ENCODE measurements at regions not wholly inside any gene's neighbourhood (a gene's known extent, or its start where the extent isn't known, plus 50 kb on each side); places are given as distances from the start of the nearest gene placed in this dataset.

DNA sequence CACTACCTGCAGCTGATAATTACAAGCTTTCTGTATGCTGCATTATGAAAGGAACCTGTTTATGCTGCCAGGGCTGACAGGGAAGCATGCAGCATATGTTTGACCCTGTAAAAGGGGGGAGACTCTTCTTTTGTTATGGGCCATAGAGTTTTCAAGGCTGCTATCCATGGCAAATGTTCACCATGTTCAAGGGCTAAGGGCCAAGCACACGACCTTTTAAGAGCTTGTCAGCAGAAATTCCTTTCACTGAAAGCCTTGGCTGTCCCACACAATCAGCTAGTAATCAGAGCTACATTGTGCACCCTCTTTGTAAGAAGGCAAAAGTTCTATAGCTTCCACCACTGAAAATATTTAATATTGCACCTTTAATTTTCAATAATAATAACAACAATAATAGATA, 74.2 kb upstream of the MBIP start:
- peaks cover 4% of the 10 kb centered on the region for H3K27me3 ChIP-seq
- H3K4me1 ChIP-seq, result no peaks in the 10 kb centered on the region
- H4K20me1 ChIP-seq (ENCODE audit: low read depth), result no peaks in the 10 kb centered on the region
- TF ChIP-seq, protein P1, sequence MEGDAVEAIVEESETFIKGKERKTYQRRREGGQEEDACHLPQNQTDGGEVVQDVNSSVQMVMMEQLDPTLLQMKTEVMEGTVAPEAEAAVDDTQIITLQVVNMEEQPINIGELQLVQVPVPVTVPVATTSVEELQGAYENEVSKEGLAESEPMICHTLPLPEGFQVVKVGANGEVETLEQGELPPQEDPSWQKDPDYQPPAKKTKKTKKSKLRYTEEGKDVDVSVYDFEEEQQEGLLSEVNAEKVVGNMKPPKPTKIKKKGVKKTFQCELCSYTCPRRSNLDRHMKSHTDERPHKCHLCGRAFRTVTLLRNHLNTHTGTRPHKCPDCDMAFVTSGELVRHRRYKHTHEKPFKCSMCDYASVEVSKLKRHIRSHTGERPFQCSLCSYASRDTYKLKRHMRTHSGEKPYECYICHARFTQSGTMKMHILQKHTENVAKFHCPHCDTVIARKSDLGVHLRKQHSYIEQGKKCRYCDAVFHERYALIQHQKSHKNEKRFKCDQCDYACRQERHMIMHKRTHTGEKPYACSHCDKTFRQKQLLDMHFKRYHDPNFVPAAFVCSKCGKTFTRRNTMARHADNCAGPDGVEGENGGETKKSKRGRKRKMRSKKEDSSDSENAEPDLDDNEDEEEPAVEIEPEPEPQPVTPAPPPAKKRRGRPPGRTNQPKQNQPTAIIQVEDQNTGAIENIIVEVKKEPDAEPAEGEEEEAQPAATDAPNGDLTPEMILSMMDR (IDR thresholded peaks at IDR 0.05), result no peak
- TF ChIP-seq EZH2 (IDR thresholded peaks at IDR 0.05) (no peak), EZH2phosphoT487 (IDR thresholded peaks at IDR 0.05) (no peak)
- no peak overlapping the region for H3K4me3 Mint-ChIP-seq
- H3K4me3 ChIP-seq, result no peak overlapping the region
- no peak for DNase-seq (ENCODE audit: low spot score)
- no peaks in the 10 kb centered on the region for H3K36me3 ChIP-seq
- no peaks in the 10 kb centered on the region for H3K79me2 ChIP-seq (ENCODE audit: low read depth)
- H3K9ac ChIP-seq, result no peak overlapping the region
- no peaks in the 10 kb centered on the region for H3K36me3 Mint-ChIP-seq
- peaks cover 3% of the 10 kb centered on the region for H3K9me3 Mint-ChIP-seq
- H3F3A ChIP-seq (ENCODE audit: low read depth), result no peaks in the 10 kb centered on the region
- no peak overlapping the region for H3K27ac Mint-ChIP-seq
- no peak overlapping the region for H2AFZ ChIP-seq (replicated peaks)
- no peaks in the 10 kb centered on the region for H3K4me1 Mint-ChIP-seq
- H3K27ac ChIP-seq, result no peak overlapping the region
- peaks cover 13% of the 10 kb centered on the region for H3K27me3 Mint-ChIP-seq (ENCODE audit: insufficient read depth, low read depth)
- no peak overlapping the region for H3K4me2 ChIP-seq
- no peaks in the 10 kb centered on the region for H3K9me3 ChIP-seq (ENCODE audit: low read depth)

DNA sequence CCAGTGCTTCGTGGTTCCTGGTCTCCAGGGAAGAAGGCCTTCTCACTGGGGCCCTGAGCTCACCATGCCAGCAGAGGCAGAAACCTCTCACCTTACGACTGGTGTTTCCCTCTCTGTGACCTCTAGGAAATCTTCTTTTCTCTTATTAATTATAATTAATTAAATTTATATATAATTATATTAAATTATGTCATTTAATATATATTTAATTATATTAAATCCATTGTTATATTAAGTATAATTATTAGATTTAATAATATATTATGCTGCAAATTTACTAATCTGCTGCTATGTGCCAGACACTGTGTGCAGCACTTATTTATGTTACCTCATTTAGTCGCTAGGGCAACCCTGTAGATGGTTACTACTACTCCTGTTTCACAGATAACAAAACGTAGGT, 70.3 kb upstream of the MBIP start:
- peaks cover 11% of the 10 kb centered on the region for H3K27me3 Mint-ChIP-seq (ENCODE audit: insufficient read depth, low read depth)

DNA sequence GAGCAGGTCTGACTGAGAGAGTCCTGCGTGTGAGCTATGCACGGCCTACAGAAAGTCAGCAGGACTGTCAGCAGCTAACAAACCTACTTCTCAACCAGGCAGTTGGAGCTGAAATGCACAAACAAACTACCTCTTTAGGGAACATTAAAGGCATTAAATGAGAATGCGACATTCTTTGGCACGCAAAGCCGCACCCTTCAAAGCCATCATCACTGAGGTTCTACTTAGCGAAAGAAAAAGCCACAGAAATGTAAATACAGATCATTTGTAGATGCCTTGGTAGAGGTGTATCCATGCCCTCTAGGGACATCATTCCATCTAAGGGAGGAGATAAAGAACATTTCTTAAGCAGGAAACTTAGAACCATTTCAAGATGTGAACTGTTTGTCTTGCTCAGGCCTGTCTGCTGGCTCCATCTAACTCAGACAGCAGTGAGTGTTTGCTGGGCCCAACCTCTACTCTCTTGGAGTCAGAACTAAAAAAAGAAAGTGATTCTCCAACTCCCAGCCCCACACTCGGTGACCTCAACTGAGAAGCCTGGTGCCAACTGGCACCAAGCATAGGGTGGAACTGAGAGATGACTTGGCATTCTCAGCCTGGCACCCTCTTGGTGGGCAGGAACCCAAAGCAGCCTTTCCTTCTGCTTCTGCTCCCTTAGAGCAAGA, 63.5 kb upstream of the MBIP start:
- Histone ChIP-seq H3K9me3 (ENCODE audit: low read depth) (no peaks in the 10 kb centered on the region), H3F3A (ENCODE audit: low read depth) (no peaks in the 10 kb centered on the region), H3K4me3 (no peak overlapping the region), H3K9ac (no peak overlapping the region), H3K27me3 (peaks cover 19% of the 10 kb centered on the region), H3K79me2 (ENCODE audit: low read depth) (no peaks in the 10 kb centered on the region), H3K36me3 (no peaks in the 10 kb centered on the region), H3K4me2 (no peak overlapping the region), H4K20me1 (ENCODE audit: low read depth) (no peaks in the 10 kb centered on the region), H2AFZ (replicated peaks) (no peak overlapping the region), H3K4me1 (no peaks in the 10 kb centered on the region), H3K27ac (no peak overlapping the region)
- Mint-ChIP-seq H3K9me3 (no peaks in the 10 kb centered on the region), H3K27me3 (ENCODE audit: insufficient read depth, low read depth) (peaks cover 5% of the 10 kb centered on the region), H3K4me1 (no peaks in the 10 kb centered on the region), H3K36me3 (no peaks in the 10 kb centered on the region), H3K27ac (no peak overlapping the region), H3K4me3 (no peak overlapping the region)
- DNase-seq (ENCODE audit: low spot score), result no peak
- no peak for TF ChIP-seq EZH2 (IDR thresholded peaks at IDR 0.05)
- TF ChIP-seq, protein P1 (IDR thresholded peaks at IDR 0.05), result no peak
- TF ChIP-seq EZH2phosphoT487 (IDR thresholded peaks at IDR 0.05), result no peak

More for the DNA sequence above, 70.3 kb upstream of the MBIP start:
- H3K9me3 ChIP-seq (ENCODE audit: low read depth), result no peaks in the 10 kb centered on the region
- H3K4me3 Mint-ChIP-seq, result no peak overlapping the region
- no peak overlapping the region for H3K9ac ChIP-seq
- H3K36me3 Mint-ChIP-seq, result no peaks in the 10 kb centered on the region
- DNase-seq (ENCODE audit: low spot score), result no peak
- no peak overlapping the region for H3K27ac ChIP-seq
- H3K4me3 ChIP-seq, result no peak overlapping the region
- peaks cover 24% of the 10 kb centered on the region for H3K27me3 ChIP-seq
- no peaks in the 10 kb centered on the region for H4K20me1 ChIP-seq (ENCODE audit: low read depth)
- no peak overlapping the region for H2AFZ ChIP-seq (replicated peaks)
- H3K4me1 ChIP-seq, result no peaks in the 10 kb centered on the region
- H3F3A ChIP-seq (ENCODE audit: low read depth), result no peaks in the 10 kb centered on the region
- no peak overlapping the region for H3K27ac Mint-ChIP-seq
- H3K79me2 ChIP-seq (ENCODE audit: low read depth), result no peaks in the 10 kb centered on the region
- no peak for TF ChIP-seq EZH2 (IDR thresholded peaks at IDR 0.05)
- no peak for TF ChIP-seq EZH2phosphoT487 (IDR thresholded peaks at IDR 0.05)
- TF ChIP-seq, protein P1 (IDR thresholded peaks at IDR 0.05), result no peak
- no peak overlapping the region for H3K4me2 ChIP-seq
- H3K9me3 Mint-ChIP-seq, result no peaks in the 10 kb centered on the region
- H3K4me1 Mint-ChIP-seq, result no peaks in the 10 kb centered on the region
- H3K36me3 ChIP-seq, result no peaks in the 10 kb centered on the region
